Keratinocyte (primary cell): ENCODE measurements at regions not wholly inside any gene's neighbourhood (a gene's known extent, or its start where the extent isn't known, plus 50 kb on each side); places are given as distances from the start of the nearest gene placed in this dataset.

Source experiments
- DNase-seq: peaks from one replicate; pipeline ENCODE4 v3.0.0-alpha.2; 2011; ENCODE audit warnings: low read depth, missing footprints, low spot score
- FAIRE-seq: peaks from 2 replicates; lab custom pipeline; 2011; peaks lifted over from hg19 to GRCh38; lab: Jason Lieb, UNC
- H2AFZ ChIP-seq: 2 replicates; pipeline ENCODE4 v1.6.0; 2012; ENCODE audit warnings: low read length, control low read depth, inconsistent platforms; ENCODE audit not compliant: control insufficient read depth
- H3K27ac ChIP-seq: 2 replicates; pipeline ENCODE4 v1.5.1; 2011; ENCODE audit warnings: low read length; ENCODE audit not compliant: control insufficient read depth, insufficient read depth
- H3K27me3 ChIP-seq: 3 replicates; pipeline ENCODE4 v1.6.0; 2011; ENCODE audit warnings: low read length; ENCODE audit not compliant: control insufficient read depth, insufficient read depth; ENCODE audit errors: extremely low read depth
- H3K36me3 ChIP-seq, 2 experiments: 2 replicates in 1 of 2; 3 replicates in 1 of 2; pipeline ENCODE4 v1.5.1; 2011; ENCODE audit warnings: low read length in 2 of 2, mild to moderate bottlenecking in 1 of 2; ENCODE audit not compliant: control insufficient read depth in 2 of 2, insufficient read depth in 2 of 2; ENCODE audit errors: extremely low read depth in 1 of 2
- H3K4me1 ChIP-seq: 3 replicates; pipeline ENCODE4 v1.5.1; 2011; ENCODE audit warnings: low read length; ENCODE audit not compliant: control insufficient read depth, insufficient read depth; ENCODE audit errors: extremely low read depth
- H3K4me2 ChIP-seq: 3 replicates; pipeline ENCODE4 v1.6.0; 2011; ENCODE audit warnings: low read depth, low read length; ENCODE audit not compliant: control insufficient read depth, insufficient read depth; ENCODE audit errors: extremely low read depth
- H3K4me3 ChIP-seq, 3 experiments: fragments of 200-600 bp in 1 of 3; sonication (generic) in 1 of 3; 2 replicates in 2 of 3; 3 replicates in 1 of 3; pipeline ENCODE4 v1.5.1; 2011 to 2016; ENCODE audit warnings: low read length in 3 of 3, mild to moderate bottlenecking in 3 of 3, control low read depth in 2 of 3, inconsistent platforms in 1 of 3, low read depth in 1 of 3, mixed read lengths in 1 of 3, mixed run types in 1 of 3, moderate library complexity in 1 of 3; ENCODE audit not compliant: control insufficient read depth in 2 of 3, insufficient read depth in 2 of 3; ENCODE audit errors: extremely low read depth in 1 of 3
- H3K79me2 ChIP-seq: 2 replicates; pipeline ENCODE4 v1.6.0; 2012; ENCODE audit warnings: low read length; ENCODE audit not compliant: control insufficient read depth, insufficient read depth
- H3K9ac ChIP-seq: 3 replicates; pipeline ENCODE4 v1.6.0; 2011; ENCODE audit warnings: low read length; ENCODE audit not compliant: control insufficient read depth, insufficient read depth; ENCODE audit errors: extremely low read depth
- H3K9me1 ChIP-seq: 3 replicates; pipeline ENCODE4 v1.6.0; 2011; ENCODE audit warnings: low read length; ENCODE audit not compliant: control insufficient read depth, insufficient read depth; ENCODE audit errors: extremely low read depth
- H3K9me3 ChIP-seq: 2 replicates; pipeline ENCODE4 v1.5.1; 2012; ENCODE audit warnings: low read depth, low read length; ENCODE audit not compliant: control insufficient read depth
- H4K20me1 ChIP-seq: 3 replicates; pipeline ENCODE4 v1.6.0; 2011; ENCODE audit warnings: low read length; ENCODE audit not compliant: control insufficient read depth, insufficient read depth; ENCODE audit errors: extremely low read depth
- EZH2 ChIP-seq: IDR thresholded peaks from one replicate; pipeline ENCODE4 v1.6.1; 2012; ENCODE audit warnings: inconsistent platforms, mild to moderate bottlenecking, low read length, moderate library complexity
- dilution Hi-C: fragments of 300-500 bp; cut with MboI; formaldehyde crosslinking; loops from one replicate; pipeline ENCODE4 v1.7.0; 2020; ENCODE audit warnings: low sequenced_read_pairs; ENCODE audit not compliant: extremely low pct_ligation_motif_present
- TF ChIP-seq, protein P1 (sequence below), 3 experiments: IDR thresholded peaks in 1 of 3; conservative IDR thresholded peaks in 1 of 3; optimal IDR thresholded peaks in 1 of 3; 2 replicates in 2 of 3; 3 replicates in 1 of 3; pipeline versions ENCODE3 to v1.5.1; 2011; ENCODE audit warnings: low read length in 3 of 3, mild to moderate bottlenecking in 3 of 3, moderate library complexity in 2 of 3, control low read depth in 1 of 3, inconsistent platforms in 1 of 3; ENCODE audit not compliant: insufficient read depth in 2 of 3; ENCODE audit errors: extremely low read depth in 1 of 3

GRCh38 chr3:152047465-152047864 is 174.0 kb downstream of the SUCNR1 start:
- no peaks in the 10 kb centered on the region for H4K20me1 ChIP-seq
- FAIRE-seq (no peak), DNase-seq (no peak)
- no peak overlapping the region for H3K9ac ChIP-seq
- no peaks in the 10 kb centered on the region for H3K9me3 ChIP-seq
- no peak overlapping the region for H2AFZ ChIP-seq
- no peaks in the 10 kb centered on the region for H3K9me1 ChIP-seq
- TF ChIP-seq, protein P1, sequence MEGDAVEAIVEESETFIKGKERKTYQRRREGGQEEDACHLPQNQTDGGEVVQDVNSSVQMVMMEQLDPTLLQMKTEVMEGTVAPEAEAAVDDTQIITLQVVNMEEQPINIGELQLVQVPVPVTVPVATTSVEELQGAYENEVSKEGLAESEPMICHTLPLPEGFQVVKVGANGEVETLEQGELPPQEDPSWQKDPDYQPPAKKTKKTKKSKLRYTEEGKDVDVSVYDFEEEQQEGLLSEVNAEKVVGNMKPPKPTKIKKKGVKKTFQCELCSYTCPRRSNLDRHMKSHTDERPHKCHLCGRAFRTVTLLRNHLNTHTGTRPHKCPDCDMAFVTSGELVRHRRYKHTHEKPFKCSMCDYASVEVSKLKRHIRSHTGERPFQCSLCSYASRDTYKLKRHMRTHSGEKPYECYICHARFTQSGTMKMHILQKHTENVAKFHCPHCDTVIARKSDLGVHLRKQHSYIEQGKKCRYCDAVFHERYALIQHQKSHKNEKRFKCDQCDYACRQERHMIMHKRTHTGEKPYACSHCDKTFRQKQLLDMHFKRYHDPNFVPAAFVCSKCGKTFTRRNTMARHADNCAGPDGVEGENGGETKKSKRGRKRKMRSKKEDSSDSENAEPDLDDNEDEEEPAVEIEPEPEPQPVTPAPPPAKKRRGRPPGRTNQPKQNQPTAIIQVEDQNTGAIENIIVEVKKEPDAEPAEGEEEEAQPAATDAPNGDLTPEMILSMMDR (optimal IDR thresholded peaks at IDR 0.05 in 1 of 3, IDR thresholded peaks at IDR 0.05 in 1 of 3, conservative IDR thresholded peaks at IDR 0.05 in 1 of 3; ENCODE audit: extremely low read depth in 1 of 3, insufficient read depth in 2 of 3, low read length in 3 of 3), result no peak
- TF ChIP-seq EZH2, result no peak
- H3K36me3 ChIP-seq, result no peaks in the 10 kb centered on the region
- H3K4me3 ChIP-seq, result no peak overlapping the region
- no peaks in the 10 kb centered on the region for H3K4me1 ChIP-seq
- H3K27me3 ChIP-seq, result no peaks in the 10 kb centered on the region
- dilution Hi-C loops, result no loop called here
- no peaks in the 10 kb centered on the region for H3K79me2 ChIP-seq
- H3K27ac ChIP-seq, result no peak overlapping the region
- no peak overlapping the region for H3K4me2 ChIP-seq

DNA sequence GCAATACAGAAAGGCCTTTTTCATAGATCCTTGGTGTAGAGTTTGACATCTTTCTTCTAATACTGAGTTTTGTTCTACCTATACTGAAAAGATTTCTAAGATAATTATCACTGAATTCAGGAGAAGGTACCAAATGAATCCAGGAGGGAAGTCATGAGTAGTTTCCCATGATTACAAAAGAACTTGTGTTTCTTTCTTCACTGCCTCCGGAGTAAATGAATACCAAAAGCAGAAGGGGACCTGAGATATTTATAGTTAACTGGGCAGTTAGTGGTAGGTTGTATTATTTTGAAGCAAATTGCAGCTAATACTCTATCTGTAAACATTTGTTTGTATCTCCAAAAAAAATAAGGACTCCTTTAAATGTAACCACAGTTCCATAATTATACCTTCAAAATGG is 175.4 kb downstream of the SUCNR1 start:
- H4K20me1 ChIP-seq, result no peaks in the 10 kb centered on the region
- no peaks in the 10 kb centered on the region for H3K36me3 ChIP-seq
- no peak overlapping the region for H3K9ac ChIP-seq
- FAIRE-seq, result no peak
- dilution Hi-C loops, result no loop called here
- no peak overlapping the region for H3K4me3 ChIP-seq
- no peaks in the 10 kb centered on the region for H3K79me2 ChIP-seq
- no peaks in the 10 kb centered on the region for H3K27me3 ChIP-seq
- H3K4me2 ChIP-seq, result no peak overlapping the region
- no peak overlapping the region for H2AFZ ChIP-seq
- DNase-seq, result no peak
- H3K9me3 ChIP-seq, result no peaks in the 10 kb centered on the region
- no peak overlapping the region for H3K27ac ChIP-seq
- TF ChIP-seq, protein P1 (optimal IDR thresholded peaks at IDR 0.05 in 1 of 3, IDR thresholded peaks at IDR 0.05 in 1 of 3, conservative IDR thresholded peaks at IDR 0.05 in 1 of 3; ENCODE audit: extremely low read depth in 1 of 3, insufficient read depth in 2 of 3, low read length in 3 of 3), result no peak
- no peak for TF ChIP-seq EZH2
- no peaks in the 10 kb centered on the region for H3K4me1 ChIP-seq
- H3K9me1 ChIP-seq, result no peaks in the 10 kb centered on the region
